GM23338 (cell line): ENCODE measurements at regions not wholly inside any gene's neighbourhood (a gene's known extent, or its start where the extent isn't known, plus 50 kb on each side); places are given as distances from the start of the nearest gene placed in this dataset.

Experiments used
- ATAC-seq: fragments of 200-7000 bp; cut with Tn5 transposase; 3 replicates; pipeline ENCODE4 v1.9.1; 2020
- DNase-seq: peaks from one replicate; pipeline ENCODE4 v3.0.0-alpha.2; 2015; ENCODE audit warnings: low spot score
- H2AFZ ChIP-seq: fragments of 200-600 bp; sonication (generic); 2 replicates; pipeline ENCODE4 v1.8.0; 2016; ENCODE audit warnings: antibody characterized with exemption, mild to moderate bottlenecking, moderate library complexity
- H3F3A ChIP-seq: fragments of 200-600 bp; sonication (generic); replicated peaks from 2 replicates; pipeline ENCODE4 v1.8.0; 2017; ENCODE audit warnings: antibody characterized with exemption, mixed run types, low read depth
- H3K27ac ChIP-seq: fragments of 200-600 bp; sonication (generic); 2 replicates; pipeline ENCODE4 v1.6.1; 2016; ENCODE audit warnings: low read depth
- H3K27me3 ChIP-seq: fragments of 200-600 bp; sonication (generic); 2 replicates; pipeline ENCODE4 v1.8.0; 2016; ENCODE audit warnings: mild to moderate bottlenecking, mixed run types, moderate library complexity; ENCODE audit not compliant: insufficient read depth
- H3K36me3 ChIP-seq: fragments of 200-600 bp; sonication (generic); 2 replicates; pipeline ENCODE4 v1.8.0; 2016; ENCODE audit warnings: mild to moderate bottlenecking; ENCODE audit not compliant: insufficient read depth
- H3K4me1 ChIP-seq: fragments of 200-600 bp; sonication (generic); 2 replicates; pipeline ENCODE4 v1.8.0; 2016; ENCODE audit warnings: mild to moderate bottlenecking, moderate library complexity; ENCODE audit not compliant: insufficient read depth
- H3K4me2 ChIP-seq: fragments of 200-600 bp; sonication (generic); 2 replicates; pipeline ENCODE4 v1.7.1; 2017; ENCODE audit warnings: mixed run types
- H3K4me3 ChIP-seq: fragments of 200-600 bp; sonication (generic); 2 replicates; pipeline ENCODE4 v1.6.1; 2016; ENCODE audit warnings: mixed run types
- H3K79me2 ChIP-seq: fragments of 200-600 bp; sonication (generic); replicated peaks from 2 replicates; pipeline ENCODE4 v1.8.0; 2017; ENCODE audit warnings: mild to moderate bottlenecking; ENCODE audit not compliant: insufficient read depth
- H3K9me2 ChIP-seq: fragments of 200-600 bp; sonication (generic); 2 replicates; pipeline ENCODE4 v1.8.0; 2017; ENCODE audit not compliant: insufficient read depth
- H4K20me1 ChIP-seq: fragments of 200-600 bp; sonication (generic); replicated peaks from 2 replicates; pipeline ENCODE4 v1.8.0; 2017; ENCODE audit warnings: mild to moderate bottlenecking; ENCODE audit not compliant: insufficient read depth
- H3K27ac Mint-ChIP-seq: 2 replicates; pipeline ENCODE4 v1.8.0; 2020; ENCODE audit warnings: inconsistent platforms, mild to moderate bottlenecking, moderate library complexity, mixed read lengths
- H3K27me3 Mint-ChIP-seq: 3 replicates; pipeline ENCODE4 v1.8.0; 2022; ENCODE audit warnings: low read depth, mild to moderate bottlenecking, moderate library complexity, mixed read lengths, inconsistent platforms; ENCODE audit not compliant: insufficient read depth, poor library complexity
- H3K36me3 Mint-ChIP-seq: 3 replicates; pipeline ENCODE4 v1.8.0; 2021; ENCODE audit warnings: low read depth, mild to moderate bottlenecking, inconsistent platforms, moderate library complexity, mixed read lengths
- H3K4me1 Mint-ChIP-seq: 3 replicates; pipeline ENCODE4 v1.8.0; 2020; ENCODE audit warnings: mild to moderate bottlenecking, inconsistent platforms, mixed read lengths
- H3K4me3 Mint-ChIP-seq: 3 replicates; pipeline ENCODE4 v1.8.0; 2021; ENCODE audit warnings: moderate library complexity, mild to moderate bottlenecking, inconsistent platforms, mixed read lengths
- H3K9me3 Mint-ChIP-seq: 3 replicates; pipeline ENCODE4 v1.8.0; 2020; ENCODE audit warnings: moderate library complexity, mild to moderate bottlenecking, inconsistent platforms, mixed read lengths
- CREB1 ChIP-seq: fragments of 250-450 bp; sonication (Bioruptor Pico); IDR thresholded peaks from 2 replicates; pipeline ENCODE4 v1.5.0; 2020; ENCODE audit warnings: low read depth, mild to moderate bottlenecking, moderate library complexity
- CTCF ChIP-seq, 2 experiments: fragments of 200-600 bp in 1 of 2; sonication (generic) in 1 of 2; conservative IDR thresholded peaks; 2 replicates each; pipeline versions ENCODE4 v1.5.1 to v1.6.1; 2016 to 2017; ENCODE audit warnings: antibody characterized with exemption in 2 of 2, low read depth in 2 of 2, mild to moderate bottlenecking in 2 of 2, moderate library complexity in 1 of 2
- ETS1 ChIP-seq: IDR thresholded peaks from 2 replicates; pipeline ENCODE4 v1.6.1; 2016; ENCODE audit warnings: antibody characterized with exemption
- EZH2 ChIP-seq: fragments of 200-600 bp; sonication (generic); IDR thresholded peaks from one replicate; pipeline ENCODE4 v1.8.0; 2017; ENCODE audit warnings: antibody characterized with exemption, mild to moderate bottlenecking, low read depth; ENCODE audit not compliant: unreplicated experiment
- JUNB ChIP-seq: IDR thresholded peaks from one replicate; pipeline ENCODE4 v1.6.1; 2016; ENCODE audit warnings: antibody characterized with exemption; ENCODE audit not compliant: unreplicated experiment
- NANOG ChIP-seq: IDR thresholded peaks from 2 replicates; pipeline ENCODE4 v1.6.1; 2016; ENCODE audit warnings: antibody characterized with exemption, borderline replicate concordance
- POLR2AphosphoS5 ChIP-seq: IDR thresholded peaks from 2 replicates; pipeline ENCODE4 v1.6.1; 2016; ENCODE audit warnings: antibody characterized with exemption, low read depth
- REST ChIP-seq: IDR thresholded peaks from one replicate; pipeline ENCODE4 v1.6.1; 2018; ENCODE audit warnings: antibody characterized with exemption; ENCODE audit not compliant: unreplicated experiment
- STAT1 ChIP-seq: IDR thresholded peaks from one replicate; pipeline ENCODE4 v1.6.1; 2016; ENCODE audit warnings: antibody characterized with exemption; ENCODE audit not compliant: unreplicated experiment
- ZNF462 ChIP-seq: fragments of 250-450 bp; sonication (Bioruptor Pico); IDR thresholded peaks from 2 replicates; pipeline ENCODE4 v1.5.0; 2020; ENCODE audit warnings: mild to moderate bottlenecking, moderate library complexity

GRCh38 chr6:98498144-98498775 is 336.1 kb upstream of the POU3F2 start:
- Mint-ChIP-seq H3K4me1 (peaks cover 9% of the 10 kb centered on the region; the same call in 2 of the 3 replicates), H3K9me3 (no peaks in the 10 kb centered on the region)
- no peak overlapping the region for H3K4me2 ChIP-seq

More at GRCh38 chr6:98498144-98498775, 336.1 kb upstream of the POU3F2 start:
- Mint-ChIP-seq H3K27me3 (no peaks in the 10 kb centered on the region), H3K27ac (peak overlapping the region; percentile 22; the same call in 1 of the 2 replicates), H3K4me3 (no peak overlapping the region), H3K36me3 (no peaks in the 10 kb centered on the region)
- no peak overlapping the region for H3K27ac ChIP-seq
- H3K79me2 ChIP-seq: no peaks in the 10 kb centered on the region
- DNase-seq (no peak), ATAC-seq (no peak)
- no peaks in the 10 kb centered on the region for H3K9me2 ChIP-seq
- H3K27me3 ChIP-seq: no peaks in the 10 kb centered on the region
- TF ChIP-seq POLR2AphosphoS5 (no peak), ETS1 (no peak), NANOG (no peak), CTCF (conservative IDR thresholded peaks at IDR 0.05; ENCODE audit: low read depth in 2 of 2) (no peak), JUNB (no peak), REST (no peak), STAT1 (no peak), CREB1 (CRISPR knock-in tag) (no peak), EZH2 (no peak), ZNF462 (no peak)
- no peaks in the 10 kb centered on the region for H3K36me3 ChIP-seq
- peaks cover 10% of the 10 kb centered on the region; the same call in 1 of the 2 replicates for H3K4me1 ChIP-seq
- peak overlapping the region; percentile 12 for H2AFZ ChIP-seq
- H3K4me3 ChIP-seq: no peak overlapping the region
- H3F3A ChIP-seq: no peaks in the 10 kb centered on the region
- H4K20me1 ChIP-seq: no peaks in the 10 kb centered on the region
